ENCODE measurements at regions not wholly inside any gene's neighbourhood (a gene's known extent, or its start where the extent isn't known, plus 50 kb on each side); places are given as distances from the start of the nearest gene placed in this dataset.
"Not testable (repeated sequence)": the region's sequence is repeated elsewhere in the genome, so short reads cannot be mapped to it uniquely, and the experiment has no call there.

DNA sequence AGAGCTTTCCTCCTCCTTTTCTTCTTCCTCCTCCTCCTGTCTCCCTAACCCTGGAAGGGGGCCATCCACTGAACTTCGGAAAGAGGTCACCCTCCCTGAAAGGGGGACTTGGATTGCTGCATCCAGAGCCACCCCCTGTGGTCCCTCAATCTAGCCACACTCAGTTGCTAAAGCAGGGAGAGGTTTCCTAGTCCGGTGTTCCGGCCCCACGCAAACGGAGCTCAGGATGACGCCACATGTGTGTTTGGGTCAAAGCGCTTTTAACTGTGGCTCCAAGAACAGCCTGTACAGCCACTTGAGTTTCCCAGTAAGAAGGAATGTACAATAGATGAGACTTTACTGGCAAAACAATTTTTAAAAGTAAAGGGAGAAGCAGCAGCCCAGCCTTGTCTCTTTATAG is 206.9 kb upstream of the IRF2BP2 start:
- peak overlapping the region; percentile 45 for H3K27ac ChIP-seq (ENCODE audit: low read length)
- H3K9me3 ChIP-seq (ENCODE audit: control insufficient read depth, low read length); H3K4me1 ChIP-seq (ENCODE audit: control insufficient read depth, insufficient read depth, low read length); intact Hi-C loops (cut with DNase I); H3K4me3 ChIP-seq (ENCODE audit: low read length); H3K27me3 ChIP-seq (ENCODE audit: control insufficient read depth, insufficient read depth): not testable (repeated sequence)
- peak; percentile 68 to 79 (median 70) for DNase-seq
- peak; percentile 85 to 89 for ATAC-seq
- WGBS, result 69% methylated on average over 7 of the region's 7 CpGs

DNA sequence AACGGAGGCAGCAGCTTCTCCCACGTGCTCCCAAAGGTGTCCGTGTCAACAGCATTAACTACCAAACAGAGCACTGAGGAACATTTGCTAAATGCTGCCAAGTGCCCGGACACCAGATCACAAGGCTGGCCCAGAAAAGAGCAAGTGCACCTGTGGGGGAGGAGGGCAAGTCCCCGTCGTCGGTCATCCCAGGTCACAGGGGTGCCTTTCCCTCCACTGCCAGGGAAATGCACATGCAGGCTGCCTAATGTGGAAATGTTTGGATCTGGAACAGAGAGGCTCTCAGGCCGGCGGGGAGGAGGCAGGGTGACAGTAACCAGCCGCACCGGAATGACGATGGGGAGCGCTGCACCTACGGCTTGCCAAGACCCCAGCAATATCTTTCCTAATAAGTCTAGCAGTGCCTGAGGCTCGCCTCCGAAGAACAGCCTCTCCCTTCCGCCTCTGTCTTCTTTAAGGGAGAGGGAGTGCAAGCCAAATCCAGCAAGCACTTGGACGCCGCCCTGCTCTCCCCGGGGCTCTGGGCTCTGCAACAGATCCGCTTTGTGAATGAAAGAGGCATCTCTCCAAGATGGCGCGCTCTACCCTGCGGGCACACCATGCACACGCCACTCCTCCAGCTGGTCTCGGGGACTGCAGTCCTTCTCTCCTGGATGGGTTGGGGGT is 206.3 kb upstream of the IRF2BP2 start:
- H3K4me3 ChIP-seq (ENCODE audit: low read length); intact Hi-C loops (cut with DNase I); H3K27me3 ChIP-seq (ENCODE audit: control insufficient read depth, insufficient read depth); H3K9me3 ChIP-seq (ENCODE audit: control insufficient read depth, low read length); H3K4me1 ChIP-seq (ENCODE audit: control insufficient read depth, insufficient read depth, low read length): not testable (repeated sequence)
- 44% methylated on average over 20 of the region's 26 CpGs for WGBS
- DNase-seq, result peak; percentile 82 to 94 (median 92)
- peak overlapping the region; percentile 37 for H3K27ac ChIP-seq (ENCODE audit: low read length)
- ATAC-seq, result peak; percentile 89 to 90

DNA sequence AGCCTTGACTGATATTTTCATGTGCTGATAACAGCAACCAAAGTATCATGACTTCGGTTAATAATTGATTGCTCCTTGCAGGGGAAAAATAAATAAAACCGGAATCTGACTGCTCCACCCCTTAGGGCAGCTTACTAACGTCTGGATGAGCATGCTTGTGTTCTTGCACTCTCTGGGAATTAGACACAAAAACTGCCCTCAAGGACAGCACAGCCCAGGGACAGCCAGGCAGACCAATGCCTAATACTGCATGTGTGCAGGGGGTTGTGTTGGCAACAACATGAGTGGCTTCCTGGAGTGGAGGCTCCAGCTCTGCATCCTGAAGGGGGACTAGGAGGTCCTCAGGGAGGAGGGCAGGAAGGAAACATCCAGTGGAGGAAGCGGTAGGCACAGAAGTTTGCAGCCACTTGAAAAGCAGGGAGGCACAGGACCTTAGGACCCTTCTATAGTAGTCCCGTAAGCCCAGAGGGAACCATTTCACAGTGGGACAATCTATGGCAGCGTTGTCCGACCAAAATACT is 205.4 kb upstream of the IRF2BP2 start:
- H3K4me3 ChIP-seq (ENCODE audit: low read length); H3K27ac ChIP-seq (ENCODE audit: low read length); ATAC-seq; H3K27me3 ChIP-seq (ENCODE audit: control insufficient read depth, insufficient read depth); intact Hi-C loops (cut with DNase I); H3K4me1 ChIP-seq (ENCODE audit: control insufficient read depth, insufficient read depth, low read length); H3K9me3 ChIP-seq (ENCODE audit: control insufficient read depth, low read length): not testable (repeated sequence)
- DNase-seq, result peak in 1 of 3 donors; percentile 44
- WGBS, result 40% methylated on average over 6 of the region's 7 CpGs

DNA sequence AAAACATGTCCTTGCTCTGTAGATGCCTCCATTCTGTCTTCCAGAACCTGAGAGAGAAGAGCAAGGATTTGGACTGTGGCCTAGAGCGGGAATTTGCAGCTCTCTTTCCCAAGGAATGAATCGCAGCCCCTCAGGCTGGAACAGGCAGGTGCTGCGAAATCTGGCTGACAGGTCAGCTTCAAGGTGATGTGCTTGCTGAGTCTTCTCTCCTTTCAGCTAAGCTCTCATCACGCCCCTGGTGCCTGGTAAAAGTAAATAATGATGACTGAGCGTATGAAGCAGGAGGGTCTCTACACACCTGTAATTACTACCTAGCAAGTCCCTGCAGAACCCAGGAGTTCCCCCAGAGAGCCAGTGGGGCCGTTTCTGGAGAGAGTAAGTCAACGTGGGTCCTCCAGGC is 204.3 kb upstream of the IRF2BP2 start:
- intact Hi-C loops (cut with DNase I); H3K4me1 ChIP-seq (ENCODE audit: control insufficient read depth, insufficient read depth, low read length); H3K27me3 ChIP-seq (ENCODE audit: control insufficient read depth, insufficient read depth); ATAC-seq; H3K4me3 ChIP-seq (ENCODE audit: low read length); H3K27ac ChIP-seq (ENCODE audit: low read length); DNase-seq; H3K9me3 ChIP-seq (ENCODE audit: control insufficient read depth, low read length): not testable (repeated sequence)
- WGBS, result 100% methylated on average over 3 of the region's 7 CpGs

DNA sequence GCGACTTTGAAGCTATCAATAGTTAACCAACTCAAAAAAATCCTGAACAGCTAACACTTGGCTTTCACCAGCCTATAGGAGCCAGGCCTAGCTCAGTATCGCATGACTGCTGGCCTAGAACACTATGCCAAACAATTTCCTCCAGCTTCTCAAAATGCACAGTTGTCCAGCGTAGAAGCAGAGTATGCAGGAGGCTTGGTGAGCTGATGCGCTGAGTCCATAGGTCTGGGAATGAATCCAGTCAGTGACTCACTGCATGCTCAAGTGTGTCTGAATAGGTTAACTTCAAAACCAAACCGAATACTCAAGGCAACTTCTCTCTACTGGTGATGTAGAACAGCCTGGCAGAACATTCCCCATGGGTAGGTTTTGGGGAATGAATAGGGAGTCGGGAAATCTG is 201.8 kb upstream of the IRF2BP2 start:
- H3K27ac ChIP-seq (ENCODE audit: low read length); ATAC-seq; DNase-seq; H3K27me3 ChIP-seq (ENCODE audit: control insufficient read depth, insufficient read depth); intact Hi-C loops (cut with DNase I); H3K9me3 ChIP-seq (ENCODE audit: control insufficient read depth, low read length); H3K4me3 ChIP-seq (ENCODE audit: low read length); H3K4me1 ChIP-seq (ENCODE audit: control insufficient read depth, insufficient read depth, low read length): not testable (repeated sequence)
- 82% methylated on average over 6 of the region's 6 CpGs for WGBS

DNA sequence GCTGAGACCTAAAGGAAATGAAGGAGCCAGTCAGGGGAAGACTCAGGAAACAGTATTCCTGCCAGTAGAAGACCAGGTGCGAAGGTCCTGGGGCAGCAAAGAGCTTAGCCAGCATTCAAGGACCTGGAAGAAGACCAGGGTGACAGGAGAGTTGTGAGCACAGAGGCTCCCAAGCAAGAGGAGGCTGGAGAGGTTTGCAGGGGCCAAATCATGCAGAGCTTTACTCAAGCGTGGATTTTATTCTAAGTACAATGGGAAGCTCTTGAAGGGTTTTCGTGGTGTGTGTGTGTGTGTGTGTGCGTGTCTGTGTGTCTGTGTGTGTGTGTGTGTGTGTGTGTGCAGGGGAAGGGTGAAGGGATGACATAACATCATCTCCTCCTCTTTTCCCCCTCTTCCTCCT is 200.7 kb upstream of the IRF2BP2 start:
- H3K9me3 ChIP-seq (ENCODE audit: control insufficient read depth, low read length); intact Hi-C loops (cut with DNase I); H3K4me1 ChIP-seq (ENCODE audit: control insufficient read depth, insufficient read depth, low read length); ATAC-seq; DNase-seq; H3K4me3 ChIP-seq (ENCODE audit: low read length); H3K27ac ChIP-seq (ENCODE audit: low read length); H3K27me3 ChIP-seq (ENCODE audit: control insufficient read depth, insufficient read depth): not testable (repeated sequence)
- WGBS, result 78% methylated on average over 3 of the region's 4 CpGs

DNA sequence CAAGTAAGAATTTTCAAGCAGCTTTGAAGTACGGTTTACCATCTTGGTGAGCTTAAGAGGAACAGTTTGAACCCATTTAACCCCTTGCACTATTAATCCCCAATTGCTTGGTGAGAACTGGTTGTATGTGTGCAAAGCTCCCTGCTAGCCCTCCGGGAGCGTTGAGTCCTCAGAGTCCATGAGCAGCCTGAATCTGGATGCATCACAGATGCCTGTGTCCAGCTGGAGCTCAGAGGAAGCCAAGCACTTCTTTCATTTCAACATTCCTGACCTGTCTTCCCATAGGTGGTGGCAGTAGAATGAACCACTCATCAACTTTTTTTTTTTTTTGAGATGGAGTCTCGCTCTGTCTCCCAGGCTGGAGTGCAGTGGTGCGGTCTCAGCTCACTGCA is 199.9 kb upstream of the IRF2BP2 start:
- peak; percentile 2 to 32 for ATAC-seq
- H3K4me3 ChIP-seq (ENCODE audit: low read length); H3K4me1 ChIP-seq (ENCODE audit: control insufficient read depth, insufficient read depth, low read length); H3K27ac ChIP-seq (ENCODE audit: low read length); H3K27me3 ChIP-seq (ENCODE audit: control insufficient read depth, insufficient read depth); intact Hi-C loops (cut with DNase I); H3K9me3 ChIP-seq (ENCODE audit: control insufficient read depth, low read length); DNase-seq: not testable (repeated sequence)
- 64% methylated on average over 4 of the region's 5 CpGs for WGBS

DNA sequence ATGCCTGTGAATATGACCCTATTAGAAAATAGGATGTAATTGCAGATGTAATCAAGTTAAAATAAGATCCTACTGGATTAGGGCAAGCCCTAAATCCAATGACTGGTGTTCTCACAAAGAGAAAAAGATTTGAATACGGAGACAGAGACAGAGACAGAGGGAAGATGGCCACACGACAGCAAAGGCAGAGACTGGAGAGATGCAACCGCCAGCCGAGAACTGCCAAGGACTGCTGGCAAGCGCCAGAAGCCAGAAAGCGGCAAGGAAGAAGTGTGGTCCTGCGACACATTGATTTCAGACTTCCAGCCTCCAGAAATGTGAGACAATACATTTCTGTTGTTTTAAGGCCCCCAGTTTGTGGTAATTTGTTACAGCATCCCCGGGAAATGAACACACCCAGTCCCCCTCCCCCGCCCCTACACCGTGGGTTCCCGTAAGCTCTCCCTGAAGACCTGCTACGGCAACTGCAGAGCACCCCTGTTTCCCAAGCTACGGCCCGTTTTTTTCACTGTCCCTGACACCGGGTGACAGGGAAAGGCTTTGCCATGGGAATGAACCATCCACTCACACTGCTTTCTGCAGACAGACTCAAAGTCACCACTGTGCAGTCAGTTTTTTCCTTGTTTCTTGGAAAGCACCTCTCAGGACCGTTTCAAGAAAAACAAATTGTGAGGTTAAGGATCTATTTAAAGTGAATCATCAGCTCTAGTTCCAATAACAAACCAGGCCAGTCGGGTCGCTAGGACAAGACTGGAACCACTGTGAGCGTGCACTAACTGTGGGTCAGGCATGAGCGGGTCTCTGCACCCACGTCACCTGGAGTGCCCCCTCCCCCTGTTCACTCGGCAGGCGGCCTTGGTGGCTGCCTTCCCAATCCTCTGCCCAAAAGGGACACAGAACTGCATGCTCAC is 199.2 kb upstream of the IRF2BP2 start:
- DNase-seq, result peak; percentile 29 to 59 (median 57)
- H3K27me3 ChIP-seq (ENCODE audit: control insufficient read depth, insufficient read depth); intact Hi-C loops (cut with DNase I); H3K4me1 ChIP-seq (ENCODE audit: control insufficient read depth, insufficient read depth, low read length); H3K27ac ChIP-seq (ENCODE audit: low read length); H3K9me3 ChIP-seq (ENCODE audit: control insufficient read depth, low read length); H3K4me3 ChIP-seq (ENCODE audit: low read length): not testable (repeated sequence)
- 56% methylated on average over 14 of the region's 23 CpGs for WGBS
- peak; percentile 64 to 81 for ATAC-seq

DNA sequence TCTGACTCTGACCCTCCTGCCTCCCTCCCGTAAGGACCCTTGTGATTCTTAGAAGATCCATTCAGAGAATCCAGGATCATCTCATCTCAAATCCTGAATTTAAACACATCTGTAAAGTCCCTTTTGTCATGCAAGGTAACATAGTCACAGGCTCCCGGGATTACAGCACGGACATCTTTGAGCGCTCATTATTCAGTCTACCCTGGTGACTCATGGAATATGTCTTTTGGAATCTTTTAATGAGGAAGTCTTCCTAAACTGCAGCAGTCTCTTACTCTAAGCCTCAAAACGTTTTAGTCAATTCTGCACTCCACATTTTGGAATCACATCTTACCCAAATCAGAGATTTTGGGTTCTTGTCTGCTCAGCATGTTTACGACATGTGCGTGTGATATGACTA is 198.5 kb upstream of the IRF2BP2 start:
- not testable (repeated sequence) for H3K27ac ChIP-seq (ENCODE audit: low read length)

DNA sequence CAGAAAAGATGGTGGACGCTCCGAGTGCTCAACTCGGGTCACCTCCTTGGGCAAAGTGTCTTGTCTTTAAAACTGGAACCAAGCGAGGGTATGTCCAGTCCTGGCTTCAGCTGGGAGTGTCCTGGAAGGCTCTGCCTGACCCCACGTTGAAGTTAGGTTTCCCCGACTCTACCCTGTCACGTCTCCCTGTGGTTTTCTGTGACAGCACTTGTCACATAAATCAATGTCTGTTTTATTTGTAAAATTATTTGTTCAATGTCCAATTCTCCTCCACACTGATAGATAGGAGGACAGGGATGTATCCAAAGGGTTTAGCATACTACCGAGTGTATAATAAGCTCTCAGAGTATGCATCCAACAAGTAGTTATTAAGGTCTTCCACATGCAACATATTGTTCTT is 197.7 kb upstream of the IRF2BP2 start:
- H3K9me3 ChIP-seq (ENCODE audit: control insufficient read depth, low read length); ATAC-seq; H3K27me3 ChIP-seq (ENCODE audit: control insufficient read depth, insufficient read depth); DNase-seq; H3K4me3 ChIP-seq (ENCODE audit: low read length); H3K4me1 ChIP-seq (ENCODE audit: control insufficient read depth, insufficient read depth, low read length); intact Hi-C loops (cut with DNase I); H3K27ac ChIP-seq (ENCODE audit: low read length): not testable (repeated sequence)
- 79% methylated on average over 3 of the region's 8 CpGs for WGBS

More for the DNA sequence above, 198.5 kb upstream of the IRF2BP2 start:
- H3K4me3 ChIP-seq (ENCODE audit: low read length); H3K4me1 ChIP-seq (ENCODE audit: control insufficient read depth, insufficient read depth, low read length); ATAC-seq; intact Hi-C loops (cut with DNase I); H3K9me3 ChIP-seq (ENCODE audit: control insufficient read depth, low read length); DNase-seq; H3K27me3 ChIP-seq (ENCODE audit: control insufficient read depth, insufficient read depth): not testable (repeated sequence)
- whole genome bisulfite sequencing, result 37% methylated on average over 4 of the region's 7 CpGs

DNA sequence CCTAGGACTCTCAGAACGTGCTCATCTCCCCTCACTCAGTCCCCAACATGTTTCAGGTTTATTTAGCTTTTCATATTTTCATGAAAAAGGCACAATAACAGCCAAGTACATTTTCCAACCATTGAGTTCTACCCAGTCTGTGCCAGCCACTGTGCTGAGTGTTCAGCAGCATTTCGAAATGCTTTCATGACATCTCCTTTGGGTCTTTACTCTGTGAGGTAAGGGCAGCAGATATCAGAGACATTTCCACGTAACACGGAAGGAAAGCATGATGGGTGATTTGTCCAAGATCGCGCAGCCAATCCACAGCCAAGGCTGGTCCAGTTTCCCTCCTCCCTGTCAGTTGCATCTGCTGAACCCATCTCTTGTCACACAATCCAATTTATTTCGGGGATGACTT is 192.6 kb upstream of the IRF2BP2 start:
- H3K27ac ChIP-seq (ENCODE audit: low read length); ATAC-seq; H3K9me3 ChIP-seq (ENCODE audit: control insufficient read depth, low read length); H3K4me3 ChIP-seq (ENCODE audit: low read length); H3K4me1 ChIP-seq (ENCODE audit: control insufficient read depth, insufficient read depth, low read length); H3K27me3 ChIP-seq (ENCODE audit: control insufficient read depth, insufficient read depth); DNase-seq; intact Hi-C loops (cut with DNase I): not testable (repeated sequence)
- 91% methylated on average over 7 of the region's 7 CpGs for WGBS

All from right cardiac atrium (tissue), 5 donors.